Osteocyte (in vitro differentiated cells): ENCODE measurements at regions not wholly inside any gene's neighbourhood (a gene's known extent, or its start where the extent isn't known, plus 50 kb on each side); places are given as distances from the start of the nearest gene placed in this dataset.

ENCODE experiments used
- DNase-seq: peaks from one replicate; pipeline ENCODE4 v3.0.0; 2021; ENCODE audit warnings: mixed read lengths; ENCODE audit not compliant: unreplicated experiment; ENCODE audit errors: extremely low spot score
- H3K27ac Mint-ChIP-seq: one replicate; pipeline ENCODE4 v1.8.0; 2021; ENCODE audit warnings: mild to moderate bottlenecking, mixed read lengths; ENCODE audit not compliant: unreplicated experiment
- H3K27me3 Mint-ChIP-seq: one replicate; pipeline ENCODE4 v1.8.0; 2021; ENCODE audit warnings: mixed read lengths; ENCODE audit not compliant: unreplicated experiment
- H3K36me3 Mint-ChIP-seq: one replicate; pipeline ENCODE4 v1.8.0; 2021; ENCODE audit warnings: mixed read lengths; ENCODE audit not compliant: unreplicated experiment
- H3K4me1 Mint-ChIP-seq: one replicate; pipeline ENCODE4 v1.8.0; 2021; ENCODE audit warnings: mixed read lengths; ENCODE audit not compliant: unreplicated experiment
- H3K4me3 Mint-ChIP-seq: one replicate; pipeline ENCODE4 v1.8.0; 2021; ENCODE audit warnings: mild to moderate bottlenecking, moderate library complexity, mixed read lengths; ENCODE audit not compliant: unreplicated experiment
- H3K9me3 Mint-ChIP-seq: one replicate; pipeline ENCODE4 v1.8.0; 2021; ENCODE audit warnings: mixed read lengths; ENCODE audit not compliant: unreplicated experiment
- CTCF ChIP-seq: fragments of 200-600 bp; sonication (generic); IDR thresholded peaks from 2 replicates; pipeline ENCODE4 v1.5.0; 2021; ENCODE audit warnings: antibody characterized with exemption, mild to moderate bottlenecking, moderate library complexity

GRCh38 chr5:61734966-61735365 is 402.9 kb downstream of the ZSWIM6 start:
- H3K9me3 Mint-ChIP-seq = no peaks in the 10 kb centered on the region
- no peak for DNase-seq
- peaks cover 34% of the 10 kb centered on the region for H3K4me1 Mint-ChIP-seq
- H3K36me3 Mint-ChIP-seq = no peaks in the 10 kb centered on the region
- peak overlapping the region; percentile 69 for H3K27ac Mint-ChIP-seq
- no peak overlapping the region for H3K4me3 Mint-ChIP-seq
- H3K27me3 Mint-ChIP-seq = peaks cover 2% of the 10 kb centered on the region
- TF ChIP-seq CTCF = no peak

- no peak for DNase-seq
- peaks cover 34% of the 10 kb centered on the region for H3K4me1 Mint-ChIP-seq
- no peaks in the 10 kb centered on the region for H3K9me3 Mint-ChIP-seq
- no peak for TF ChIP-seq CTCF
- peak overlapping the region; percentile 69 for H3K27ac Mint-ChIP-seq
- peaks cover 2% of the 10 kb centered on the region for H3K27me3 Mint-ChIP-seq
- no peaks in the 10 kb centered on the region for H3K36me3 Mint-ChIP-seq
- H3K4me3 Mint-ChIP-seq = no peak overlapping the region
These were observed 403.5 kb downstream of the ZSWIM6 start for GRCh38 chr5:61735531-61735930.

GRCh38 chr5:61735995-61736394 is 403.9 kb downstream of the ZSWIM6 start:
- H3K36me3 Mint-ChIP-seq = no peaks in the 10 kb centered on the region
- no peak for TF ChIP-seq CTCF
- H3K9me3 Mint-ChIP-seq = no peaks in the 10 kb centered on the region
- peaks cover 2% of the 10 kb centered on the region for H3K27me3 Mint-ChIP-seq
- peak overlapping the region; percentile 14 for H3K27ac Mint-ChIP-seq
- H3K4me3 Mint-ChIP-seq = no peak overlapping the region
- H3K4me1 Mint-ChIP-seq = peaks cover 34% of the 10 kb centered on the region
- DNase-seq = no peak

- Mint-ChIP-seq H3K27me3 (peaks cover 2% of the 10 kb centered on the region), H3K36me3 (no peaks in the 10 kb centered on the region), H3K9me3 (no peaks in the 10 kb centered on the region), H3K4me1 (peaks cover 34% of the 10 kb centered on the region), H3K4me3 (no peak overlapping the region), H3K27ac (peak overlapping the region; percentile 59)
- no peak for DNase-seq
- TF ChIP-seq CTCF = no peak
These were observed 405.4 kb downstream of the ZSWIM6 start for GRCh38 chr5:61737301-61737963.

GRCh38 chr5:61737964-61738340 is 405.9 kb downstream of the ZSWIM6 start:
- Mint-ChIP-seq H3K4me3 (no peak overlapping the region), H3K9me3 (no peaks in the 10 kb centered on the region), H3K4me1 (peaks cover 34% of the 10 kb centered on the region), H3K27me3 (peaks cover 2% of the 10 kb centered on the region), H3K27ac (no peak overlapping the region), H3K36me3 (no peaks in the 10 kb centered on the region)
- no peak for TF ChIP-seq CTCF
- DNase-seq = no peak
